WTC11 (cell line): ENCODE measurements at regions not wholly inside any gene's neighbourhood (a gene's known extent, or its start where the extent isn't known, plus 50 kb on each side); places are given as distances from the start of the nearest gene placed in this dataset.
A peak's percentile ranks its signal among the peaks of the same experiment; 100 is the strongest.

Experiments
- ATAC-seq: fragments of 200-7000 bp; cut with Tn5 transposase; 2 replicates; pipeline ENCODE4 v1.10.0; 2021; ENCODE audit warnings: mild to moderate bottlenecking, moderate library complexity
- CTCF ChIA-PET: fragments of 300-600 bp; sonication (Branson Sonifier 250); formaldehyde crosslinking; loops from one replicate; lab custom pipeline; 2021; ENCODE audit warnings: antibody characterized with exemption; lab: Charles Lee
- POLR2A ChIA-PET: fragments of 350-600 bp; sonication (Branson Sonifier 250); formaldehyde crosslinking; loops from one replicate; lab custom pipeline; 2021; ENCODE audit warnings: antibody characterized with exemption; lab: Charles Lee
- DNase-seq: peaks from one replicate; pipeline ENCODE4 v3.0.0; 2021; ENCODE audit warnings: low spot score
- H3K27ac Mint-ChIP-seq: 2 replicates; pipeline ENCODE4 v1.8.0; 2021; ENCODE audit warnings: mixed read lengths
- H3K27me3 Mint-ChIP-seq: 2 replicates; pipeline ENCODE4 v1.8.0; 2021; ENCODE audit warnings: low read depth, mild to moderate bottlenecking, moderate library complexity, mixed read lengths
- H3K36me3 Mint-ChIP-seq: 2 replicates; pipeline ENCODE4 v1.8.0; 2021; ENCODE audit warnings: mixed read lengths
- H3K4me1 Mint-ChIP-seq: 2 replicates; pipeline ENCODE4 v1.8.0; 2022; ENCODE audit warnings: mixed read lengths
- H3K4me3 Mint-ChIP-seq: 2 replicates; pipeline ENCODE4 v1.8.0; 2021; ENCODE audit warnings: mild to moderate bottlenecking, moderate library complexity, mixed read lengths
- H3K9me3 Mint-ChIP-seq: 2 replicates; pipeline ENCODE4 v1.8.0; 2021; ENCODE audit warnings: mixed read lengths
- AR ChIP-seq: fragments of 250-450 bp; sonication (Bioruptor Pico); IDR thresholded peaks from 2 replicates; pipeline ENCODE4 v1.9.0; 2021; ENCODE audit warnings: mild to moderate bottlenecking
- CDX4 ChIP-seq: fragments of 250-450 bp; sonication (Bioruptor Pico); IDR thresholded peaks from 2 replicates; pipeline ENCODE4 v1.9.0; 2021; ENCODE audit warnings: moderate library complexity, mild to moderate bottlenecking, inconsistent platforms, borderline replicate concordance
- CREB1 ChIP-seq: sonication (generic); formaldehyde crosslinking; IDR thresholded peaks from 2 replicates; pipeline ENCODE4 v1.8.0; 2023; ENCODE audit warnings: mild to moderate bottlenecking, missing genetic modification reagents
- FOXK1 ChIP-seq: sonication (generic); formaldehyde crosslinking; IDR thresholded peaks from 2 replicates; pipeline ENCODE4 v1.8.0; 2022; ENCODE audit warnings: mild to moderate bottlenecking, moderate library complexity, missing genetic modification reagents
- FOXP4 ChIP-seq: sonication (generic); formaldehyde crosslinking; IDR thresholded peaks from 2 replicates; pipeline ENCODE4 v1.8.0; 2022; ENCODE audit warnings: mild to moderate bottlenecking, missing genetic modification reagents
- GTF2I ChIP-seq: fragments of 250-450 bp; sonication (Bioruptor Pico); conservative IDR thresholded peaks from 2 replicates; pipeline ENCODE4 v1.4.0; 2021; ENCODE audit warnings: mild to moderate bottlenecking
- IRF1 ChIP-seq: sonication (generic); formaldehyde crosslinking; IDR thresholded peaks from 2 replicates; pipeline ENCODE4 v1.8.0; 2023; ENCODE audit warnings: missing genetic modification reagents
- IRF2 ChIP-seq: sonication (generic); formaldehyde crosslinking; IDR thresholded peaks from 2 replicates; pipeline ENCODE4 v1.8.0; 2022; ENCODE audit warnings: low read depth, missing genetic modification reagents, borderline replicate concordance
- NFE2L1 ChIP-seq: sonication (generic); formaldehyde crosslinking; IDR thresholded peaks from 2 replicates; pipeline ENCODE4 v1.8.1; 2023; ENCODE audit warnings: missing genetic modification reagents
- NFYB ChIP-seq: sonication (generic); formaldehyde crosslinking; conservative IDR thresholded peaks from 2 replicates; pipeline ENCODE4 v1.8.0; 2022; ENCODE audit warnings: low read depth, missing genetic modification reagents
- PRDM15 ChIP-seq: sonication (generic); formaldehyde crosslinking; IDR thresholded peaks from 2 replicates; pipeline ENCODE4 v1.8.0; 2022; ENCODE audit warnings: missing genetic modification reagents
- RELA ChIP-seq: sonication (generic); formaldehyde crosslinking; IDR thresholded peaks from 2 replicates; pipeline ENCODE4 v1.8.1; 2022; ENCODE audit warnings: missing genetic modification reagents, mild to moderate bottlenecking, borderline replicate concordance
- SMAD4 ChIP-seq: sonication (generic); formaldehyde crosslinking; IDR thresholded peaks from 2 replicates; pipeline ENCODE4 v1.8.0; 2022; ENCODE audit warnings: mild to moderate bottlenecking, missing genetic modification reagents
- TCF7 ChIP-seq: sonication (generic); formaldehyde crosslinking; IDR thresholded peaks from 2 replicates; pipeline ENCODE4 v1.8.0; 2022; ENCODE audit warnings: mild to moderate bottlenecking, low read depth, missing genetic modification reagents, moderate library complexity
- TP53 ChIP-seq: sonication (generic); formaldehyde crosslinking; IDR thresholded peaks from 2 replicates; pipeline ENCODE4 v1.8.1; 2023; ENCODE audit warnings: mild to moderate bottlenecking, missing genetic modification reagents
- ZBTB21 ChIP-seq: sonication (generic); formaldehyde crosslinking; IDR thresholded peaks from 2 replicates; pipeline ENCODE4 v1.8.1; 2023; ENCODE audit warnings: mild to moderate bottlenecking, missing genetic modification reagents, borderline replicate concordance
- ZNF121 ChIP-seq: sonication (generic); formaldehyde crosslinking; IDR thresholded peaks from 2 replicates; pipeline ENCODE4 v1.8.0; 2023; ENCODE audit warnings: missing genetic modification reagents
- ZNF232 ChIP-seq: sonication (generic); formaldehyde crosslinking; IDR thresholded peaks from 2 replicates; pipeline ENCODE4 v1.8.0; 2022; ENCODE audit warnings: mild to moderate bottlenecking, missing genetic modification reagents
- ZNF263 ChIP-seq: sonication (generic); formaldehyde crosslinking; IDR thresholded peaks from 2 replicates; pipeline ENCODE4 v1.8.1; 2022; ENCODE audit warnings: low read depth, mild to moderate bottlenecking, moderate library complexity, missing genetic modification reagents
- ZNF416 ChIP-seq: fragments of 250-450 bp; sonication (Bioruptor Pico); IDR thresholded peaks from 2 replicates; pipeline ENCODE4 v1.9.0; 2021; ENCODE audit warnings: mild to moderate bottlenecking, inconsistent platforms

- no peak overlapping the region for H3K4me3 Mint-ChIP-seq
- ATAC-seq = peak; percentile 44; the same call in 1 of the 2 replicates
- DNase-seq = no peak
- H3K4me1 Mint-ChIP-seq = peaks cover 7% of the 10 kb centered on the region; the same call in 1 of the 2 replicates
- no peak overlapping the region for H3K27ac Mint-ChIP-seq
- no peaks in the 10 kb centered on the region for H3K9me3 Mint-ChIP-seq
- H3K27me3 Mint-ChIP-seq = no peaks in the 10 kb centered on the region
- ChIA-PET POLR2A (no interaction called here), CTCF (no interaction called here)
- H3K36me3 Mint-ChIP-seq = no peaks in the 10 kb centered on the region
- TF ChIP-seq ZNF232 (CRISPR knock-in tag) (no peak), RELA (CRISPR knock-in tag) (no peak), ZNF263 (CRISPR knock-in tag) (no peak), CREB1 (CRISPR knock-in tag) (no peak), IRF2 (CRISPR knock-in tag) (no peak)
Measured at GRCh38 chr3:181497358-181497757, 214.4 kb upstream of the SOX2 start.

GRCh38 chr3:181493423-181493822 lies 218.3 kb upstream of the SOX2 start:
- CTCF ChIA-PET = no interaction called here
- Mint-ChIP-seq H3K9me3 (no peaks in the 10 kb centered on the region), H3K4me3 (no peak overlapping the region)
- TF ChIP-seq NFE2L1 (CRISPR knock-in tag) (no peak), PRDM15 (CRISPR knock-in tag) (no peak), ZNF232 (CRISPR knock-in tag) (no peak), AR (CRISPR knock-in tag) (no peak)
- TF ChIP-seq, all 79 proteins: peak for 0
- DNase-seq (no peak), ATAC-seq (no peak)
- Mint-ChIP-seq H3K27ac (no peak overlapping the region), H3K4me1 (peaks cover 14% of the 10 kb centered on the region), H3K27me3 (no peaks in the 10 kb centered on the region), H3K36me3 (no peaks in the 10 kb centered on the region)
- POLR2A ChIA-PET = no interaction called here

- Mint-ChIP-seq H3K36me3 (no peaks in the 10 kb centered on the region), H3K27me3 (no peaks in the 10 kb centered on the region), H3K9me3 (no peaks in the 10 kb centered on the region), H3K4me3 (no peak overlapping the region), H3K27ac (no peak overlapping the region), H3K4me1 (peaks cover 12% of the 10 kb centered on the region)
- DNase-seq (no peak), ATAC-seq (no peak)
- CTCF ChIA-PET = no interaction called here
- no peak for TF ChIP-seq TCF7 (CRISPR knock-in tag)
- POLR2A ChIA-PET = interaction anchor here (0.6 kb wide), 1 partner anchor 499 kb away, joined by 3 read pairs; the partner anchor contains the start of gene DNAJC19
Measured at GRCh38 chr3:181488536-181488935, 223.2 kb upstream of the SOX2 start.

GRCh38 chr3:181487236-181487978 lies 224.3 kb upstream of the SOX2 start:
- Mint-ChIP-seq H3K27me3 (no peaks in the 10 kb centered on the region), H3K4me1 (peaks cover 12% of the 10 kb centered on the region), H3K9me3 (no peaks in the 10 kb centered on the region), H3K4me3 (no peak overlapping the region), H3K36me3 (no peaks in the 10 kb centered on the region), H3K27ac (no peak overlapping the region)
- ATAC-seq (no peak), DNase-seq (no peak)
- ChIA-PET CTCF (no interaction called here), POLR2A (no interaction called here)
- TF ChIP-seq TP53 (CRISPR knock-in tag) (no peak), GTF2I (no peak), SMAD4 (CRISPR knock-in tag) (no peak), ZBTB21 (CRISPR knock-in tag) (no peak), ZNF416 (CRISPR knock-in tag) (no peak), IRF1 (CRISPR knock-in tag) (no peak), ZNF121 (CRISPR knock-in tag) (no peak), NFYB (CRISPR knock-in tag) (no peak), FOXP4 (CRISPR knock-in tag) (no peak), FOXK1 (CRISPR knock-in tag) (no peak), CDX4 (CRISPR knock-in tag) (no peak)
